ENCODE measurements at regions not wholly inside any gene's neighbourhood (a gene's known extent, or its start where the extent isn't known, plus 50 kb on each side); places are given as distances from the start of the nearest gene placed in this dataset. TPM values are rescaled to one million over a fixed set of nuclear protein-coding genes. Genes with fewer than 3 reads are reported as not detected.

DNA sequence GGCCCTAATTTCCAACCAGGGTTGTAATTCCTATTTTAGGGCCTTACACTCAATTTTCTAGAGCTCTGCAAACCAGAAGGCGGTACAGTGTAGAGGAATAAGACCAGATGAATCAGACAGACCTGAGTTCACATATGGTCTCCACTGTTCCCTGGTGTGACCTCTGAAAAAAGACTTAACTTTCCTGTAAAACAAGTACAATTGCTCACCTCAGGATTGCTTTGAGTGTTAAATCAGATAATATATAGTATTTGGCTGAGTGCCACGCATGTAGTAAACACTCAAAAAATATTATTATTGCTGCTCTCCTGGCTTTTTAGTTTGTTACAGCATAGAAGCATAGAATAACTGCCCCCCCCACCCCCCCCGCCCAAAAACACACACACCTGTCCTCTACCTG, 51.0 kb upstream of the STT3B start:
- Histone ChIP-seq H3K27ac (no peak overlapping the region), H3F3A (ENCODE audit: low read depth) (no peaks in the 10 kb centered on the region), H4K20me1 (ENCODE audit: low read depth) (no peaks in the 10 kb centered on the region), H3K36me3 (no peaks in the 10 kb centered on the region), H3K9ac (no peak overlapping the region), H3K4me2 (no peak overlapping the region), H3K27me3 (no peaks in the 10 kb centered on the region), H2AFZ (replicated peaks) (no peak overlapping the region), H3K9me3 (ENCODE audit: low read depth) (no peaks in the 10 kb centered on the region), H3K79me2 (ENCODE audit: low read depth) (no peaks in the 10 kb centered on the region), H3K4me3 (no peak overlapping the region), H3K4me1 (no peaks in the 10 kb centered on the region)
- Mint-ChIP-seq H3K4me1 (peaks cover 3% of the 10 kb centered on the region), H3K27me3 (ENCODE audit: insufficient read depth, low read depth) (peaks cover 3% of the 10 kb centered on the region), H3K4me3 (no peak overlapping the region), H3K9me3 (peaks cover 2% of the 10 kb centered on the region), H3K27ac (no peak overlapping the region), H3K36me3 (no peaks in the 10 kb centered on the region)
- TF ChIP-seq EZH2 (IDR thresholded peaks at IDR 0.05) (no peak), EZH2phosphoT487 (IDR thresholded peaks at IDR 0.05) (no peak)
- TF ChIP-seq, protein P1, sequence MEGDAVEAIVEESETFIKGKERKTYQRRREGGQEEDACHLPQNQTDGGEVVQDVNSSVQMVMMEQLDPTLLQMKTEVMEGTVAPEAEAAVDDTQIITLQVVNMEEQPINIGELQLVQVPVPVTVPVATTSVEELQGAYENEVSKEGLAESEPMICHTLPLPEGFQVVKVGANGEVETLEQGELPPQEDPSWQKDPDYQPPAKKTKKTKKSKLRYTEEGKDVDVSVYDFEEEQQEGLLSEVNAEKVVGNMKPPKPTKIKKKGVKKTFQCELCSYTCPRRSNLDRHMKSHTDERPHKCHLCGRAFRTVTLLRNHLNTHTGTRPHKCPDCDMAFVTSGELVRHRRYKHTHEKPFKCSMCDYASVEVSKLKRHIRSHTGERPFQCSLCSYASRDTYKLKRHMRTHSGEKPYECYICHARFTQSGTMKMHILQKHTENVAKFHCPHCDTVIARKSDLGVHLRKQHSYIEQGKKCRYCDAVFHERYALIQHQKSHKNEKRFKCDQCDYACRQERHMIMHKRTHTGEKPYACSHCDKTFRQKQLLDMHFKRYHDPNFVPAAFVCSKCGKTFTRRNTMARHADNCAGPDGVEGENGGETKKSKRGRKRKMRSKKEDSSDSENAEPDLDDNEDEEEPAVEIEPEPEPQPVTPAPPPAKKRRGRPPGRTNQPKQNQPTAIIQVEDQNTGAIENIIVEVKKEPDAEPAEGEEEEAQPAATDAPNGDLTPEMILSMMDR (IDR thresholded peaks at IDR 0.05): no peak
- no peak for DNase-seq (ENCODE audit: low spot score)

DNA sequence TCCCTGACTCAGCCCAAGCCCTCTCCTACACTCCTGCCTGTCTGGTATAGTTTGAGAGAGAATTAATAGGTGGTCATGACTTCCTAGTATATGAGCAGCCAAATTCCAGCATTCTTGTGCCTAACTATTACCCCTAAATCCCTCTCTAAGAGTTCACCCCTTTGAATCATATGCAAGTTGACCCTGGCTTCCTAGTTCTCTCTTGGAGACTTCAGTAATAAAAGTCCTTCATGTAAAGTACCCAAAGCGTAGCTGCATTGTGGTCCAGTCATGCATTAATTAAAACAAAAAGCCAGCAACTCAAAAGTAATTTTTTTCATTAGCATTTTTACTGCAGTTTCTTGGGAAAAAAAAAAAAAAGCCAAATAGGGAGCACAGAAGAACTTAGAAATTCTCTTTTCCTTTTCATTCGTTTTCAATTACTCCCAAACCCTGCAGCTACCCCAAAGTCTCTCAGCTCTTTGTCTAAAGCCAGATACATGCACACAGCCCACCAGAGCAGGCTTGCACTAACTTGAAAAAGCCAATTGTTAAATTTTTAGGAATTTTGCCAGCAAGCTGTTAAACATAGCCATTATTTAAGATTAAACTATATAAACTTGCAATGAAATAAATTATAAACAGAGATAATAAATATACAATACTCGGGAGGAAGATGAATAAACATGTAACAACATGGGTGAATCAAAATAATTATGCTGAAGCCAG, 50.1 kb upstream of the STT3B start:
- DNase-seq (ENCODE audit: low spot score): no peak
- no peaks in the 10 kb centered on the region for H4K20me1 ChIP-seq (ENCODE audit: low read depth)
- no peak overlapping the region for H3K4me2 ChIP-seq
- H3K36me3 ChIP-seq: no peaks in the 10 kb centered on the region
- no peaks in the 10 kb centered on the region for H3K9me3 ChIP-seq (ENCODE audit: low read depth)
- Mint-ChIP-seq H3K36me3 (no peaks in the 10 kb centered on the region), H3K9me3 (peaks cover 2% of the 10 kb centered on the region), H3K4me3 (no peak overlapping the region), H3K4me1 (peaks cover 3% of the 10 kb centered on the region), H3K27me3 (ENCODE audit: insufficient read depth, low read depth) (peaks cover 5% of the 10 kb centered on the region), H3K27ac (no peak overlapping the region)
- no peak overlapping the region for H2AFZ ChIP-seq (replicated peaks)
- no peak overlapping the region for H3K9ac ChIP-seq
- H3K27ac ChIP-seq: no peak overlapping the region
- H3K79me2 ChIP-seq (ENCODE audit: low read depth): no peaks in the 10 kb centered on the region
- H3F3A ChIP-seq (ENCODE audit: low read depth): no peaks in the 10 kb centered on the region
- TF ChIP-seq, protein P1 (IDR thresholded peaks at IDR 0.05): no peak
- TF ChIP-seq EZH2phosphoT487 (IDR thresholded peaks at IDR 0.05): no peak
- no peak for TF ChIP-seq EZH2 (IDR thresholded peaks at IDR 0.05)
- no peaks in the 10 kb centered on the region for H3K4me1 ChIP-seq
- no peak overlapping the region for H3K4me3 ChIP-seq
- H3K27me3 ChIP-seq: no peaks in the 10 kb centered on the region

Small RNAs in the stretch of these regions (microRNA-seq; reads per million reads assigned to microRNA genes)
- 0.73 reads per million for gene MIR466

Small RNAs in the stretch of these regions (small RNA-seq; reads per million reads assigned to genes)
- gene MIR466: not detected
- not detected for gene RNA5SP127

All from neural progenitor cell (in vitro differentiated cells).